Urothelium cell line (cell line): ENCODE measurements at regions not wholly inside any gene's neighbourhood (a gene's known extent, or its start where the extent isn't known, plus 50 kb on each side); places are given as distances from the start of the nearest gene placed in this dataset.
"Not testable (repeated sequence)": the region's sequence is repeated elsewhere in the genome, so short reads cannot be mapped to it uniquely, and the experiment has no call there.

ENCODE experiments used
- DNase-seq: peaks from one replicate; pipeline ENCODE4 v3.0.0; 2011; ENCODE audit warnings: low spot score, mixed read lengths
- FAIRE-seq: peaks from 2 replicates; lab custom pipeline; 2011; peaks lifted over from hg19 to GRCh38; lab: Jason Lieb, UNC

DNA sequence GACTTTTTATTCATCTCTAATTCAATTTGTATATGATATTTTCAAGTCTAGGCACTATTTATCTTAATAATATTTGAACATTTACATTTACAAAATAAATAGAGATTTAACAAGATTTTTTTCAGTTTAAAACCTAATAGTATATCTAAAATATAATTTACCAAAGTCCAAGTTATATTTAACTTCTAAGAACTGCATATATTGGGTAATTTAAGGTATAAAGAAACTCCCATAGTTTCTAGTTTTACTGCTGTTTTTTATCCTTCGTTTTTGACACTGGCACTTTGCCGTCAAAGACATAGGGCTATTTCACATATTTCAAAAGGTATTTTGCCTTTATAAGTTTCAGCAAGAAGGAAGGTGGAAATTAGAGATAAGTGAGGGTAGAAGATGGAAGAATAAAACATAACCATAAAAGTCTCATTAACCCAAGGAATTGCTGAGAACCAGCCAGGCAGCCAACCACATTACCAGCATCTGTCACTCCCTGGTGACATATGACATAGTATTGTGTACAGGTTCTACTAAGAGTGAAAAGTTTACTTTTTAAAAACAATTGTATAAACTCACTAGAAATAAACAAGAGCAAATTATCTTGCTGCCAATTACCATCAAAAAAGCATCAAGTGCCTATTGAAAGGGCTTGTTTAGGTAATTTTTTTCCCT, 251.5 kb downstream of the NSUN3 start:
- FAIRE-seq, result no peak
- no peak for DNase-seq

DNA sequence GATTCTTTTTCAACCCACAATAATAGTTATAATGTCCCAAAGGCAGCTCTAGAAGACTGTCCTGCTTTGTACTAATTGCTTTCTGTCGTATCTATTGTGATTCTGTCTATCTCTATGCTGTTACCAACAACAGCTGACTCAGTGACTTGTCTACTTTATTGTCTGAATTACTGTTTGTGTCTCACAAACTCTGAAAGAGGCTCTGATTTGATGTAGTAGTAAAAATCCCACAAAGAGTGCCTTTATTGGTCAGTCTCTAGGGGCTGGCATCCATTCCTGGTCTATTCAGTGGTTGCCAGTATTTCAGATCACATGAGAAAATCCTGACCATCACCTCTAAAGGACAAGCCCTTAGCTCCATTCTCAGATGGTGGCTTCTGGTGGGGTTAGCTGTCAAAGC, 254.2 kb downstream of the NSUN3 start:
- DNase-seq (no peak), FAIRE-seq (no peak)

DNA sequence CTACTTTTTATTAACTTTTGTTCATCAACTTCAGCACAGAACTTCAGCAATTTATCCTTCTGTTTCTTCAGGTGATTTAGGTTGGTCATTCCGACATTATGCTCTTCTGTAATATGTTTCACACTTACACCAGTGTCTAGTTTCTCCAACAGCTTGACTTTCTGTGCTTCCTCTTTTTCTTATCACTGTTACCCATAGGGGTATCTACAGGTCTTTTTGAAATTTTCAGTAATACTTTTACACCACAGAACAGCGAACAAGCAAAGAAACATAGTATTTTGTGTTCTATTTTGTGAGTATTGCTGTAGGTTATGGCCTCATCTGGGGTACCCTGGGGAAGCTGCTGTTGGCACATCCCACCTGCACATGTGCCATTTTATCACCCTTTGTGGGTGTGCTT, 260.7 kb downstream of the NSUN3 start:
- DNase-seq, result no peak
- FAIRE-seq, result no peak

DNA sequence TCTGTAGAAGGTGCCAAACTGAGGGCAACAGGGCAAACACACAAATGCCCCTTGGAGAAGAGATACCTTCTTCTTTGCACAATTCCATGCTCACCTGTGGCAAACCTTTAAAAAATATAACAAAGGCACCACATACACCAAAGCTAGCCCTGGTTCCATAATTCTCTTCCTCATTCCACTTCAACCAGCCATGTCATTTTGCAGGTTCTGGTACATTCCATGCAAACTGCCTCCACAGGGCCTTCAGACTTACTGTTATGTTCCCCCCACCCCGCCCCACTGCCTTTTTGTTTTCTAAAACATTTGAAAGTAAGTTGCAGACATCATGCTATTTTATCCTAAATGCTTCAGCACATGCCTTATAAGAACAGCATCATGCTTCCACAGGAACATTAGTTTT, 269.0 kb downstream of the NSUN3 start:
- DNase-seq (no peak), FAIRE-seq (no peak)

DNA sequence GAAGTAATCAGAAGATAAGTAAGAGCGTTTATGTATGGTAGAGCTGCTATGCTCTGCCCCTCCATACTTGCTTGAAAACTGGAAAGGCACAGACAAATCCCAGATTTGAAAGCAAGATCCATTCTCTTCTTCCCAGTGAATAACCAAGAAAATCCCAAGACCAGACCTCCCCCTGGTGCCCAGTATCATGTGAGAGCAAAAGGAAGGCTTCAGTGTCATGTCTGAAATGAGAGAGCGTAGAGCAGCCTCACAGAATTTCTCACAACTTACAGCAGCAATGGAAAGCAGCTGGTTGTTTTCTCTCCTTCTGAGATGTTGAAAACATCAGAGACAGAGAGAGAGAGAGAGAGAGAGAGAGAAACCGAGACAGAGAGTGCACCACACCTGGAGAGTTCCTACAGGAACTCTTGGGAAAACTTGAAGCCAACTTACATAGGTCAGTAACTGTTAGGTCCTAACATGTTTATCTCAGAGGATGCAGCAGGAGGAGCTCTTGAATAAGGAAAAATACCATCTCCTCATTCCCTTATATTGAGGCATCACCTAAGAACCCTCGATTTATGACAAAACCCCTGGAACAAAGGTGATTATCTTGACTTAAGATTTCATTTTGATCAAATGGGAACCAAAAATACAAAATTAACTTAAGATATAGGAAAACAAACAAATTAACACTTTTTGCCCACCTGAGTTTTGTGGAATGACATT, 273.3 kb downstream of the NSUN3 start:
- DNase-seq, result peak; percentile 43
- no peak for FAIRE-seq

DNA sequence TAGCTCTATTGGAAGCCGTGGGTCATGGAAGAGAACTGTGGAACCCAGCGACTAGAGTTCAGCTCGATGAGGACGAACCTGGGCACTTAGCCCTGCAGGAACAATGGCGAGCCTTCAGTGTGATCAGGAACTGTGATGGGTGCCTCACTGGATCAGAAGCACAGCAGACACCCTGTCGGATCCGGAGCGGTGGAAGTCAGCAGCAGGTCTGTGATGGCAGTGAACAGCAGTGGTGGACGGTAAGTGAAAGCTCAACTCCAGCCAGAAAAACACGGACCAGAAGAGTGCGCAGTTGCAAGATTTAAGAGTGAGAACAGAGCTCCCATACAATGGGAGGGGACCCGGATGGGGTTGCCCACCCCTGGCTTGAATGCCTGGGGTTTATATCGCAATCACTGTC, 282.2 kb downstream of the NSUN3 start:
- DNase-seq (no peak), FAIRE-seq (no peak)

DNA sequence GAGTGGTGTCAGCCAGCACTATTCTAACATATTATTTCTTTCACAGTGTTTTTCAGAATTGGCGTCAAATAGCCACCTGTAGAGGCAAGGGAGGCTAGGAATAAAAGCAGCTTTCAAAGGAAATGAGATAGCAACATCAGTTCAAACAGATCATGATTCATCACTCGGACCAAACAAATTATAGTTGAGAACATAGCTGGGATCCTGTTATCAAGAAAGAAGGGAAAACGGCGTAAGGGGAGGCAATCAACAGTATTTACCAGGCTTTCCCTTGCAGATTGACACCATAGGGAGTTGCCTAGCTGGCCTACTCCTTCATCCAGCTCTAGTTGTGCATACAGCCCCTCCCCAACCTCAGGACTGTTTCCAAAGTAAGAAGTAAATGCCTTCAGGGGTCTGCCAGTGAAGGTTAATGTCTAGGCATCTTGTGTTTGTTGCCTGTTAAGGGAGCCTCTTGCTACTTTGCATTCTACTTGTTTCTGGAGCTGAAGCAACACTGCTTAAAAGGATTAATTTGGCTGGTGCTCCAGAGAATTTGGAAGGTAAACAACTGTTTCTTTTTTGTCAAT, 286.5 kb downstream of the NSUN3 start:
- FAIRE-seq (no peak), DNase-seq (no peak)

- DNase-seq, result no peak
- FAIRE-seq, result no peak
Observed at GRCh38 chr3:94356581-94356980, 293.7 kb downstream of the NSUN3 start.

DNA sequence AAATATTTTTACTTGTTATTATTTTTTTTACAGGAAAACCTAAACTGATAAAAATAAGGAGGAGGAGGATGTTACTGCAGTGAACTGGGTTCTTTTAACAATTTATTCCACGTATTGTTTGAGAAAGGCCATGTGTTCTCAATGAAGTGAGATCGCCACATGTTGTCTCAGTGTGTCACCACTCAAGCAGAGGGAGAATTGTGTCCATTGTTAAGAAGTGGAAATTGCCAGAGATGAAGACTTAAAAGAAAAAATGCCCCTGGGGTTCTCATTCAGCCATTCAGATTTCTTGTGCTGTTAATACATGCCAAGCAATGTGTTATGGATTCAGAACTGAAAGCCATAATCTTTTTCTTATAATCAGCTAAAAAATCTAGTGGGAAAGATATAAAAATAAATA, 297.1 kb downstream of the NSUN3 start:
- DNase-seq, result no peak
- no peak for FAIRE-seq

GRCh38 chr3:94360987-94361386, 298.1 kb downstream of the NSUN3 start:
- FAIRE-seq, result no peak

GRCh38 chr3:94362393-94362792, 299.5 kb downstream of the NSUN3 start:
- no peak for DNase-seq
- FAIRE-seq, result no peak

More at GRCh38 chr3:94360987-94361386, 298.1 kb downstream of the NSUN3 start:
- no peak for DNase-seq

GRCh38 chr3:94365006-94365405, 302.1 kb downstream of the NSUN3 start:
- no peak for FAIRE-seq
- DNase-seq, result no peak

GRCh38 chr3:94372026-94372425, 309.2 kb downstream of the NSUN3 start:
- DNase-seq (no peak), FAIRE-seq (no peak)

DNA sequence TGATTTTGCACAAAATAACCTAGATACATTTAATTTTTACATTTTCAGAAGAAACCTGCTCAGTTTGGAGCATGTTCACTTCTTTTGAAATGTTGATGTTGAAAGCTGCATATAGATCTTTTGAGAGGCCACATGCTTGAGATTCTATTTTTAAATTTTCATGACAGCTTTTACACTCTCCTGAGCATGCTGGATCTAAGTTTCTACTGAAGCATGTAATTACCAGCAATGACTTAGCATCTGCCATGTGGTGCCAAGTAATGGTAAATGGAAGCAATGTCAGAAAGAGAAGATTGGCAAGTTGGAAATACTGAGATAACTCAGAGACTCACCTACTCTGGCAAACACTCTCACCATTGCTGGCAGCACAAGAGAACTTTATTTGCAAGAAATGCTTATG, 310.6 kb downstream of the NSUN3 start:
- FAIRE-seq, result no peak

GRCh38 chr3:94374439-94375161, 311.7 kb downstream of the NSUN3 start:
- DNase-seq (no peak), FAIRE-seq (no peak)

More for the DNA sequence above, 310.6 kb downstream of the NSUN3 start:
- no peak for DNase-seq

DNA sequence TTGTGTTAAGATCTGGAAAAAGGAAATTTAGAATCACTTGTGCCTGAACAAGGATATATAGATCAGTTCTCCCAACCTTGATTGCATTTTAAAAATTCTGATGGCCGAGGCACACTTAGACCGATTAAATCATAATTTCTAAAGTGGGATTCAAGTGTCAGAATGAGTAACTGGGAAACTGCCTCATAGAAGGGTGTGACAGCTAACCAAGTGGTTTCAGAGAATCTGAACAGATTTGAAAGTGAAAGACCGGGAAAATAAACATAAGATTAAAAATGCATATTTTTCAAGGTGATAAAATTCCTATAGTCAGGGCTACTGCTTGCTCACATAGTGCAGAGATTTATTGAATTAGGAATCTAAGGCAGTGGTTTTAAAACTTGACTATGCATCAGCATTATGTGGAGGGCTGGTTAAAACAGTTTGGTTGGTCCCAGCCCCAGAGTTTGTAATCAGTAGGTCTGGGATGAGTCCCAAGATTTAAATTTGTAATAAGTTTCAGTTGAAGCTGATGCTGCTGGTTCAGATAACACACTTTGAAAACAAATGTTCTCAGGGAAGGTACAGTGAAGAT, 314.3 kb downstream of the NSUN3 start:
- not testable (repeated sequence) for FAIRE-seq, DNase-seq

- DNase-seq, result not testable (repeated sequence)
- FAIRE-seq, result peak; percentile 23
Observed at GRCh38 chr3:94377863-94378262, 315.0 kb downstream of the NSUN3 start.

GRCh38 chr3:94378322-94378721, 315.5 kb downstream of the NSUN3 start:
- FAIRE-seq (no peak), DNase-seq (no peak)

DNA sequence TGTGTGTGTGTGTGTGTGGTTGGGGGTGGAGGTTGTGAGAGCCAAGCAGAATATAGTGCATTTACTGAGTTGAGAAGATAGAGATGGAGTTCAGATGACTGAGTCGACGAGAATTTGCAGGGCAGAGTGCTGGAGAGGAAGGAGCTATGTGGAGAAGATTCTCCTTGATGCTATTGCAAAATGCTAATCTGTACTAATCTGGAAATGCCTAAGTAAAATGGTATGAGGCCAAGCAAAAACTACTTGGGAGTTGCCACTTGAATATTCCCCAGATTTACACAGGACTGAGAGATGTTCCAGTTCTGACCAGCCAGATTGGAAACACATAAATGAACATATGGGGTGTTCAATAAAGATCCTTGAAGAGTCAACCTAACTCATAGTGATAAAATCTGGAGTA, 316.4 kb downstream of the NSUN3 start:
- DNase-seq (no peak), FAIRE-seq (peak; percentile 50)

- FAIRE-seq, result no peak
Observed at GRCh38 chr3:94394885-94395284, 332.0 kb downstream of the NSUN3 start.

DNA sequence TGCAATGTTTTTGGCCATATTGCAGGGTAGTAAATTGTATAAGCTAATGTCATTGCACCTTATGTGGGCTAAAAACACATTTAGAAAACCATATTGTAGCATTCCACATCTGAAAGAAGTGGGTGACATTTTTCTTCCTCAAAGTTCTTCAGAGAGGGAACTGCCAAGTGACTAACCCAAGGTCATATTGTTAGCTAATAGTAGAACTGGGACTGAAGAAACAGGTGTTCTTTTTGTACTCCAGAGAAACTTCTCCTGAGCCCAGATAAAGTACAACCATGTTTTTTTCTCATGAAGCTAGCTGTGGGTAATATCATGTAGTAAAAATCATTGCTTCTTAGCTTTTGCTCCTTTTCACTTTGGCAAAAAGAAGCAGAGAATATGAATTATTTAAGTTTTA, 333.0 kb downstream of the NSUN3 start:
- FAIRE-seq (no peak), DNase-seq (no peak)

More at GRCh38 chr3:94394885-94395284, 332.0 kb downstream of the NSUN3 start:
- no peak for DNase-seq
